Breast epithelium (tissue), 3 donors: ENCODE measurements at regions not wholly inside any gene's neighbourhood (a gene's known extent, or its start where the extent isn't known, plus 50 kb on each side); places are given as distances from the start of the nearest gene placed in this dataset.

Source experiments
- POLR2A ChIP-seq: fragments of 450-650 bp; IDR thresholded peaks from one replicate; pipeline ENCODE4 v1.6.1; 2016; ENCODE audit warnings: antibody characterized with exemption, mild to moderate bottlenecking, moderate library complexity
- POLR2AphosphoS5 ChIP-seq, 3 donors: sonication (generic); formaldehyde crosslinking; IDR thresholded peaks; one replicate each; pipeline ENCODE4 v1.6.1; 2017; ENCODE audit warnings: antibody characterized with exemption in 3 of 3
- TF ChIP-seq, protein P1 (sequence below), 3 donors: fragments of 450-650 bp; IDR thresholded peaks; one replicate each; pipeline ENCODE4 v1.5.1; 2016 to 2017; ENCODE audit warnings: antibody characterized with exemption in 3 of 3, mild to moderate bottlenecking in 3 of 3, moderate library complexity in 3 of 3

DNA sequence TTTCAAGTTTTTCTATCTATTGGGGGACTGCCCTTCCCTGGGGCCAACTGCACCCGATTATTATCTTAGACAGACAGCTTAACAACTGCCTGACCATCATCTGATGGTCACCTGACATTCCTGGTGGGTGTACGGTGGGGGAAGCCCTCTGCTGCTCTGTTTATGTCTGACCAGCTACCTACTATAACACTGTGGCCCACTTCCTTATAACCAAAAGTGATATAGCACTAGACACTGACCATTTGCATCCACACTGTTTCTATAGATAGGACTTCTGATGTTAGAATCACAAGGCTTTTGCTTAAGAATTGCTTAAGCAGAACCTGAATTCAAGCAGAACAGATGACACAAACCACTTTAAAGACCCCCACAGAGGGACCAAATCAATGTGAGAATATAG is 110.5 kb upstream of the RAI14 start:
- TF ChIP-seq, protein P1, sequence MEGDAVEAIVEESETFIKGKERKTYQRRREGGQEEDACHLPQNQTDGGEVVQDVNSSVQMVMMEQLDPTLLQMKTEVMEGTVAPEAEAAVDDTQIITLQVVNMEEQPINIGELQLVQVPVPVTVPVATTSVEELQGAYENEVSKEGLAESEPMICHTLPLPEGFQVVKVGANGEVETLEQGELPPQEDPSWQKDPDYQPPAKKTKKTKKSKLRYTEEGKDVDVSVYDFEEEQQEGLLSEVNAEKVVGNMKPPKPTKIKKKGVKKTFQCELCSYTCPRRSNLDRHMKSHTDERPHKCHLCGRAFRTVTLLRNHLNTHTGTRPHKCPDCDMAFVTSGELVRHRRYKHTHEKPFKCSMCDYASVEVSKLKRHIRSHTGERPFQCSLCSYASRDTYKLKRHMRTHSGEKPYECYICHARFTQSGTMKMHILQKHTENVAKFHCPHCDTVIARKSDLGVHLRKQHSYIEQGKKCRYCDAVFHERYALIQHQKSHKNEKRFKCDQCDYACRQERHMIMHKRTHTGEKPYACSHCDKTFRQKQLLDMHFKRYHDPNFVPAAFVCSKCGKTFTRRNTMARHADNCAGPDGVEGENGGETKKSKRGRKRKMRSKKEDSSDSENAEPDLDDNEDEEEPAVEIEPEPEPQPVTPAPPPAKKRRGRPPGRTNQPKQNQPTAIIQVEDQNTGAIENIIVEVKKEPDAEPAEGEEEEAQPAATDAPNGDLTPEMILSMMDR (IDR thresholded peaks at IDR 0.05) = no peak
- TF ChIP-seq POLR2A (no peak), POLR2AphosphoS5 (IDR thresholded peaks at IDR 0.05) (no peak)
